ENCODE measurements at regions not wholly inside any gene's neighbourhood (a gene's known extent, or its start where the extent isn't known, plus 50 kb on each side); places are given as distances from the start of the nearest gene placed in this dataset.

- no peaks in the 10 kb centered on the region for H3K36me3 ChIP-seq (ENCODE audit: control insufficient read depth in 2 of 2, extremely low read depth in 1 of 2, insufficient read depth in 2 of 2, low read length in 2 of 2)
- H3K9ac ChIP-seq (ENCODE audit: control insufficient read depth, extremely low read depth, insufficient read depth, low read length), result peak overlapping the region; percentile 19
- no peaks in the 10 kb centered on the region for H3K9me1 ChIP-seq (ENCODE audit: control insufficient read depth, extremely low read depth, insufficient read depth, low read length)
- no peaks in the 10 kb centered on the region for H4K20me1 ChIP-seq (ENCODE audit: control insufficient read depth, extremely low read depth, insufficient read depth, low read length)
- FAIRE-seq (peak; percentile 85), DNase-seq (ENCODE audit: low read depth, low spot score) (peak; percentile 87)
- no peaks in the 10 kb centered on the region for H3K79me2 ChIP-seq (ENCODE audit: control insufficient read depth, insufficient read depth, low read length)
- dilution Hi-C loops (cut with MboI; ENCODE audit: extremely low pct_ligation_motif_present, low sequenced_read_pairs), result no loop called here
- TF ChIP-seq CTCF (optimal IDR thresholded peaks at IDR 0.05 in 1 of 3, IDR thresholded peaks at IDR 0.05 in 1 of 3, conservative IDR thresholded peaks at IDR 0.05 in 1 of 3; ENCODE audit: extremely low read depth in 1 of 3, insufficient read depth in 2 of 3, low read length in 3 of 3) (no peak), EZH2 (IDR thresholded peaks at IDR 0.05; ENCODE audit: low read length) (no peak)
- H3K27ac ChIP-seq (ENCODE audit: control insufficient read depth, insufficient read depth, low read length), result peak overlapping the region; percentile 51
- H2AFZ ChIP-seq (ENCODE audit: control insufficient read depth, low read length), result peak overlapping the region; percentile 71
- no peaks in the 10 kb centered on the region for H3K9me3 ChIP-seq (ENCODE audit: control insufficient read depth, low read depth, low read length)
- H3K4me1 ChIP-seq (ENCODE audit: control insufficient read depth, extremely low read depth, insufficient read depth, low read length), result peaks cover 26% of the 10 kb centered on the region
- H3K4me2 ChIP-seq (ENCODE audit: control insufficient read depth, extremely low read depth, insufficient read depth, low read depth, low read length), result peak overlapping the region; percentile 59
- no peaks in the 10 kb centered on the region for H3K27me3 ChIP-seq (ENCODE audit: control insufficient read depth, extremely low read depth, insufficient read depth, low read length)
- no peak overlapping the region for H3K4me3 ChIP-seq (ENCODE audit: control insufficient read depth in 2 of 3, extremely low read depth in 1 of 3, insufficient read depth in 2 of 3, low read depth in 1 of 3, low read length in 3 of 3)
Measured at GRCh38 chr3:159928666-159929065, 60.0 kb upstream of the IL12A start.

GRCh38 chr3:159929171-159930141 is 59.2 kb upstream of the IL12A start:
- Histone ChIP-seq H3K36me3 (ENCODE audit: control insufficient read depth in 2 of 2, extremely low read depth in 1 of 2, insufficient read depth in 2 of 2, low read length in 2 of 2) (no peaks in the 10 kb centered on the region), H3K9ac (ENCODE audit: control insufficient read depth, extremely low read depth, insufficient read depth, low read length) (peak overlapping the region; percentile 19), H3K4me1 (ENCODE audit: control insufficient read depth, extremely low read depth, insufficient read depth, low read length) (peaks cover 26% of the 10 kb centered on the region), H2AFZ (ENCODE audit: control insufficient read depth, low read length) (peak overlapping the region; percentile 71), H3K9me1 (ENCODE audit: control insufficient read depth, extremely low read depth, insufficient read depth, low read length) (no peaks in the 10 kb centered on the region), H4K20me1 (ENCODE audit: control insufficient read depth, extremely low read depth, insufficient read depth, low read length) (no peaks in the 10 kb centered on the region), H3K9me3 (ENCODE audit: control insufficient read depth, low read depth, low read length) (peaks cover 5% of the 10 kb centered on the region), H3K27ac (ENCODE audit: control insufficient read depth, insufficient read depth, low read length) (peak overlapping the region; percentile 51), H3K79me2 (ENCODE audit: control insufficient read depth, insufficient read depth, low read length) (no peaks in the 10 kb centered on the region), H3K27me3 (ENCODE audit: control insufficient read depth, extremely low read depth, insufficient read depth, low read length) (no peaks in the 10 kb centered on the region), H3K4me3 (ENCODE audit: control insufficient read depth in 2 of 3, extremely low read depth in 1 of 3, insufficient read depth in 2 of 3, low read depth in 1 of 3, low read length in 3 of 3) (no peak overlapping the region), H3K4me2 (ENCODE audit: control insufficient read depth, extremely low read depth, insufficient read depth, low read depth, low read length) (peak overlapping the region; percentile 59)
- dilution Hi-C loops (cut with MboI; ENCODE audit: extremely low pct_ligation_motif_present, low sequenced_read_pairs), result no loop called here
- FAIRE-seq (no peak), DNase-seq (ENCODE audit: low read depth, low spot score) (no peak)
- peak; percentile 14 to 23 (median 23) for TF ChIP-seq CTCF (optimal IDR thresholded peaks at IDR 0.05 in 1 of 3, IDR thresholded peaks at IDR 0.05 in 1 of 3, conservative IDR thresholded peaks at IDR 0.05 in 1 of 3; ENCODE audit: extremely low read depth in 1 of 3, insufficient read depth in 2 of 3, low read length in 3 of 3)
- TF ChIP-seq EZH2 (IDR thresholded peaks at IDR 0.05; ENCODE audit: low read length), result no peak
